Peyer's patch (tissue), 4 donors: ENCODE measurements at regions not wholly inside any gene's neighbourhood (a gene's known extent, or its start where the extent isn't known, plus 50 kb on each side); places are given as distances from the start of the nearest gene placed in this dataset.

ENCODE experiments used
- POLR2A ChIP-seq, 2 donors: fragments of 450-650 bp; IDR thresholded peaks; one replicate each; pipeline ENCODE4 v1.5.1; 2017; ENCODE audit warnings: antibody characterized with exemption in 2 of 2, mild to moderate bottlenecking in 2 of 2, moderate library complexity in 2 of 2
- TF ChIP-seq, protein P1 (sequence below), 6 experiments: fragments of 450-650 bp in 4 of 6; fragments of 200-600 bp in 2 of 6; sonication (generic) in 1 of 6; IDR thresholded peaks; one replicate each; pipeline ENCODE4 v1.5.1; 2017 to 2019; ENCODE audit warnings: antibody characterized with exemption in 6 of 6, mild to moderate bottlenecking in 3 of 6, moderate library complexity in 1 of 6

GRCh38 chr11:91850021-91850420, 374.6 kb upstream of the FAT3 start:
- no peak for TF ChIP-seq POLR2A (IDR thresholded peaks at IDR 0.05)
- TF ChIP-seq, protein P1, sequence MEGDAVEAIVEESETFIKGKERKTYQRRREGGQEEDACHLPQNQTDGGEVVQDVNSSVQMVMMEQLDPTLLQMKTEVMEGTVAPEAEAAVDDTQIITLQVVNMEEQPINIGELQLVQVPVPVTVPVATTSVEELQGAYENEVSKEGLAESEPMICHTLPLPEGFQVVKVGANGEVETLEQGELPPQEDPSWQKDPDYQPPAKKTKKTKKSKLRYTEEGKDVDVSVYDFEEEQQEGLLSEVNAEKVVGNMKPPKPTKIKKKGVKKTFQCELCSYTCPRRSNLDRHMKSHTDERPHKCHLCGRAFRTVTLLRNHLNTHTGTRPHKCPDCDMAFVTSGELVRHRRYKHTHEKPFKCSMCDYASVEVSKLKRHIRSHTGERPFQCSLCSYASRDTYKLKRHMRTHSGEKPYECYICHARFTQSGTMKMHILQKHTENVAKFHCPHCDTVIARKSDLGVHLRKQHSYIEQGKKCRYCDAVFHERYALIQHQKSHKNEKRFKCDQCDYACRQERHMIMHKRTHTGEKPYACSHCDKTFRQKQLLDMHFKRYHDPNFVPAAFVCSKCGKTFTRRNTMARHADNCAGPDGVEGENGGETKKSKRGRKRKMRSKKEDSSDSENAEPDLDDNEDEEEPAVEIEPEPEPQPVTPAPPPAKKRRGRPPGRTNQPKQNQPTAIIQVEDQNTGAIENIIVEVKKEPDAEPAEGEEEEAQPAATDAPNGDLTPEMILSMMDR (IDR thresholded peaks at IDR 0.05) = no peak
